Keratinocyte (primary cell): ENCODE measurements at regions not wholly inside any gene's neighbourhood (a gene's known extent, or its start where the extent isn't known, plus 50 kb on each side); places are given as distances from the start of the nearest gene placed in this dataset.

ENCODE experiments used
- EZH2 ChIP-seq: IDR thresholded peaks from one replicate; pipeline ENCODE4 v1.6.1; 2012; ENCODE audit warnings: inconsistent platforms, mild to moderate bottlenecking, low read length, moderate library complexity
- TF ChIP-seq, protein P1 (sequence below), 3 experiments: IDR thresholded peaks in 1 of 3; conservative IDR thresholded peaks in 1 of 3; optimal IDR thresholded peaks in 1 of 3; 2 replicates in 2 of 3; 3 replicates in 1 of 3; pipeline versions ENCODE3 to v1.5.1; 2011; ENCODE audit warnings: low read length in 3 of 3, mild to moderate bottlenecking in 3 of 3, moderate library complexity in 2 of 3, control low read depth in 1 of 3, inconsistent platforms in 1 of 3; ENCODE audit not compliant: insufficient read depth in 2 of 3; ENCODE audit errors: extremely low read depth in 1 of 3

- no peak for TF ChIP-seq EZH2
- TF ChIP-seq, protein P1, sequence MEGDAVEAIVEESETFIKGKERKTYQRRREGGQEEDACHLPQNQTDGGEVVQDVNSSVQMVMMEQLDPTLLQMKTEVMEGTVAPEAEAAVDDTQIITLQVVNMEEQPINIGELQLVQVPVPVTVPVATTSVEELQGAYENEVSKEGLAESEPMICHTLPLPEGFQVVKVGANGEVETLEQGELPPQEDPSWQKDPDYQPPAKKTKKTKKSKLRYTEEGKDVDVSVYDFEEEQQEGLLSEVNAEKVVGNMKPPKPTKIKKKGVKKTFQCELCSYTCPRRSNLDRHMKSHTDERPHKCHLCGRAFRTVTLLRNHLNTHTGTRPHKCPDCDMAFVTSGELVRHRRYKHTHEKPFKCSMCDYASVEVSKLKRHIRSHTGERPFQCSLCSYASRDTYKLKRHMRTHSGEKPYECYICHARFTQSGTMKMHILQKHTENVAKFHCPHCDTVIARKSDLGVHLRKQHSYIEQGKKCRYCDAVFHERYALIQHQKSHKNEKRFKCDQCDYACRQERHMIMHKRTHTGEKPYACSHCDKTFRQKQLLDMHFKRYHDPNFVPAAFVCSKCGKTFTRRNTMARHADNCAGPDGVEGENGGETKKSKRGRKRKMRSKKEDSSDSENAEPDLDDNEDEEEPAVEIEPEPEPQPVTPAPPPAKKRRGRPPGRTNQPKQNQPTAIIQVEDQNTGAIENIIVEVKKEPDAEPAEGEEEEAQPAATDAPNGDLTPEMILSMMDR (optimal IDR thresholded peaks at IDR 0.05 in 1 of 3, IDR thresholded peaks at IDR 0.05 in 1 of 3, conservative IDR thresholded peaks at IDR 0.05 in 1 of 3; ENCODE audit: extremely low read depth in 1 of 3, insufficient read depth in 2 of 3, low read length in 3 of 3): no peak
Measured at GRCh38 chr17:15026088-15026487, 239.0 kb downstream of the PMP22 start.
